ENCODE measurements at regions not wholly inside any gene's neighbourhood (a gene's known extent, or its start where the extent isn't known, plus 50 kb on each side); places are given as distances from the start of the nearest gene placed in this dataset.

DNA sequence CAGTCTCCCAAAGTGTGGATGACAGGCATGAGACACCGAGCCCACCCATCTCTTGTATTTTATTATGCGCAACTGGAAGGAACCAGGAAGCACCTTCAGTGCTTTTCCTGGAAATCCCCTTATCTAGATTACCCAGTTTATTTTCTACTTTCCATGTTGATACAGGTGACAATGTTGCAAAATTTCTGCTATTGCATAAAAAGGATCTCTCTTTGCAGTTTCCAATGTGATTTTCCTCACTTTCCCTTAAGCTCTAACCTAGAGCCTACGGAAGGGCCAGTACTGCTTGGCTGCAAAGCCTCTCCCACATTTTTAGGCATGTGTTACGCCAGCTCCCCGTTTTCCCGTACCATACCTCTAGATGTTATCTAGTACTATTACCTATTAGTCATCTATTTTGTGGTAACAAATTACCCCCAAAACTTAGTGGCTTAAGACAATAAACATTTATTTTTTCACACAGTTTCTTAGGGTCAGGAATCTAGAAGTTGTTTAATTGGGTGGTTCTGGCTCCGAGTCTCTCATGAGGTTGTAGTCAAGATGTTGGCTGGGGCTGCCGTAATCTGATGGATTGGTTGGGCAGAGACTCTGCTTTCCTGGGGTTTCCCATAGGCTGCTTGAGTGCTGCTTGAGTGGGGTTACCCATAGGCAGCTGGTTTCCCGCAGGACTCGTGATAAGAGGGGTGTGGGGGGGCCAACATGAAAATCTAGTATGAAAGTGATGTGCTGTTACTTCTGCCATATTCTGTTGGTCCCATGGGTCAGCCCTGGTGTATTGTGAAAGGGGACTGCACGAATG, 131.5 kb upstream of the HNRNPU start:
- Mint-ChIP-seq H3K36me3 (ENCODE audit: low read depth) (no peaks in the 10 kb centered on the region), H3K4me3 (no peak overlapping the region), H3K27ac (no peak overlapping the region), H3K27me3 (ENCODE audit: low read depth) (no peaks in the 10 kb centered on the region), H3K9me3 (no peaks in the 10 kb centered on the region), H3K4me1 (ENCODE audit: low read depth) (no peaks in the 10 kb centered on the region)

DNA sequence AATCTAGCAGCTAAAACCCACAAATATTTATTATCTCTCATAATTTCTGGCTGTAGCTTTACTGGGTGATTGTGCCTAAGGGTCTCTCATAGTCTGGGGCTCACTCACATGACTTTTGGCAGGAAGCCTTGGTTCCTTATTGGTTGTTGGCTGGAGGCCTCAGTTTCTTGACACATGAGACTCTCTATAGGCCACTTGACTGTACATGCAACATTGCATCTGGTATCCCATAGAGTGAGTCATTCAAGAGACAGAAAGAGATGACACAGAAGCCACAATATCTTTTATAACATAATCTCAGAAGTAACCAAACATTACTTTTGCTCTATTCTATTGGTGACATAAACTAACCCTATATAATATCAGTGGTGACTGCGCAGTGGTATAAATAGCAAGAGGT, 128.5 kb upstream of the HNRNPU start:
- Mint-ChIP-seq H3K4me1 (ENCODE audit: low read depth) (no peaks in the 10 kb centered on the region), H3K27ac (no peak overlapping the region), H3K36me3 (ENCODE audit: low read depth) (no peaks in the 10 kb centered on the region), H3K9me3 (no peaks in the 10 kb centered on the region), H3K4me3 (no peak overlapping the region), H3K27me3 (ENCODE audit: low read depth) (no peaks in the 10 kb centered on the region)

DNA sequence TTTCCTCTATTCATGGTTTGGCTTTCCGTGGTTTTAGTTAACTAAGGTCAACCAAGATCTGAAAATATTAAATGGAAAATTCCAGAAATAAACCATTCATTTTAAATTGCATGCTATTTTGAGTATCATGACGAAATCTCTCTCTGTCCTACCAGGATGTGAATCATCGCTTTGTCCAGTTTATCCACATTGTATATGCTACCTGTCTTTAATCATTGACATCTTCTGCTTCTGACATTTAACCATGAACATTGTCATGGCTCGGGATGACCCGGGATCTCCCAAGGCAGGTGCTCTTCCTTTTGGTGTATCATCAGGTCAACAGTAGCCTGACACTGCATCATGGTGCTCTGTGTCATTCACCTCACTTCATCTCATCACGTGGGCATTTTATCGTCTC, 125.5 kb upstream of the HNRNPU start:
- no peaks in the 10 kb centered on the region for H3K4me1 Mint-ChIP-seq (ENCODE audit: low read depth)
- H3K4me3 Mint-ChIP-seq = no peak overlapping the region
- no peak overlapping the region for H3K27ac Mint-ChIP-seq
- peaks cover 7% of the 10 kb centered on the region for H3K27me3 Mint-ChIP-seq (ENCODE audit: low read depth)
- no peaks in the 10 kb centered on the region for H3K9me3 Mint-ChIP-seq
- H3K36me3 Mint-ChIP-seq (ENCODE audit: low read depth) = no peaks in the 10 kb centered on the region

DNA sequence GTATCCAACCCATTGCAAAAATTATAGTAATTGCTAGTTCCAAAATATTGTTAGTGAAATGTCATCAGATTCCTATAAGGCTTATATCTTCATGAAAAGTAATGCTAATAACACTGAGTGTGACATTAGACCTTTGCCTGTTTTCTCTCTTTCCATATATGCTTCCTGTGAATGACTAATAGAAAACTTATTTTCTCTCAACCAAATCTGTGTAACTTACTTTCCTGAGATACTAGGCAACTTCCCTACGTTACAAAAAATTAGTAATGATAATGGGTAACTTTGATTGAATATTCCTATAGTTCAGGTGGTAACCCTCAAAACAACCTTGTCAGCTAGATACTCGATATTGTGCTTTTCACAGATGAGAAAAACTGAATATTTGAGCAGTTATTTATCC, 124.2 kb upstream of the HNRNPU start:
- Mint-ChIP-seq H3K27ac (no peak overlapping the region), H3K36me3 (ENCODE audit: low read depth) (no peaks in the 10 kb centered on the region), H3K9me3 (no peaks in the 10 kb centered on the region), H3K4me1 (ENCODE audit: low read depth) (no peaks in the 10 kb centered on the region), H3K27me3 (ENCODE audit: low read depth) (peaks cover 7% of the 10 kb centered on the region), H3K4me3 (no peak overlapping the region)

DNA sequence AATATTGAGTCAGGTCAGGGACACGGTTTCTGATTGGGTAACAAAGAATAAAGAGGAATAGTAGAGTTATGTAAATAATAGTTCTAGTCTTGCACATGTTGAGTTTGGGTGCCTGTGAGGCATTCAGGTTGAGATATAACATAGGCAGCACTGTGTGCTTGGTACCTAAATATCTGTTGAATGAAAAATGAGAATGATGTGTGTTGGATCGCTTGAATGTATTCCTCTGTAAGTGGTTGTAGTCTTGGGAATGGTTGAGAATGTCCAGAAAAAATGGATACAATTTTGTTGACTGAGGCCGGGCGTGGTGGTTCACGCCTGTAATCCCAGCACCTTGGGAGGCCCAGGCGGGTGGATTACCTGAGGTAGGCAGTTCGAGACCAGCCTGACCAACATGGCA, 116.3 kb upstream of the HNRNPU start:
- Mint-ChIP-seq H3K27ac (no peak overlapping the region), H3K9me3 (no peaks in the 10 kb centered on the region), H3K36me3 (ENCODE audit: low read depth) (no peaks in the 10 kb centered on the region), H3K27me3 (ENCODE audit: low read depth) (no peaks in the 10 kb centered on the region), H3K4me1 (ENCODE audit: low read depth) (no peaks in the 10 kb centered on the region), H3K4me3 (no peak overlapping the region)

DNA sequence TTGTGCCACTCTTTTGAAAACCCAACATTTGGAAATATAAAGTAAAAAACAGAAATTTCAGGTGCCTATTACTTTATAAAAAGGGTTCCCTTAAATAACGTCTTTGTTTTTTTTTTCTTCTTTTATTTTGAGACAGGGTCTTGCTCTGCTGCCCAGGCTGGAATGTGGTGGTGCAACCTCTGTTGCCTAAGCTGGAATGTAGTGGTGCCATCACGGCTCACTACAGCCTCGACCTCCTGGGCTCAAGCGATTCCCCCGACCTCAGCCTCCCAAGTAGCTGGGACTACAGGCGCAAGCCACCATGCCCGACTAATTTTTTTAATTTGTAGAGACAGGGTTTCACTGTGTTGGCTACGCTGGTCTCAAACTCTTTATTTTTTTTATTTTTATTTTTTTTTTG, 110.2 kb upstream of the HNRNPU start:
- no peak overlapping the region for H3K27ac Mint-ChIP-seq
- no peaks in the 10 kb centered on the region for H3K36me3 Mint-ChIP-seq (ENCODE audit: low read depth)
- peaks cover 8% of the 10 kb centered on the region for H3K4me1 Mint-ChIP-seq (ENCODE audit: low read depth)
- H3K9me3 Mint-ChIP-seq = no peaks in the 10 kb centered on the region
- H3K27me3 Mint-ChIP-seq (ENCODE audit: low read depth) = peaks cover 5% of the 10 kb centered on the region
- H3K4me3 Mint-ChIP-seq = no peak overlapping the region

DNA sequence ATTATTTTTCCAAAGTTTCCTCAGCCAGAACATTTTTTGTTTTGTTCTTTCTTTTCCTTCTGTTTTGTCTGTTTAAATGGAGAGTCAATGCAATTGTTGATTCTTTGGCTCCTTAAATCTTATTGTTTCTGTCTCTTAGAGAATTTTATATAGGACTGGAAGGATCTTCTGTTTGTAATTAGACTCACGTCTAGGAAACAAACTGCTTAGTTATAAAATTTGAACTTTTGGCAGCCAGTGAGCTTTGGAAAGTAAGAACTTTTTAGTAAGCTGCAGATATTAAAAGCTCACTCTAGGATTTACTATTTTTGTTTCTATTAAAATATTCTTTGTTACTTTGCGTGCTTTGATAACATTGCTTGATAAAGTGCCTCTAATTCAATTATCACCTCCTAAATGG, 109.8 kb upstream of the HNRNPU start:
- H3K36me3 Mint-ChIP-seq (ENCODE audit: low read depth) = no peaks in the 10 kb centered on the region
- no peak overlapping the region for H3K27ac Mint-ChIP-seq
- H3K9me3 Mint-ChIP-seq = no peaks in the 10 kb centered on the region
- H3K27me3 Mint-ChIP-seq (ENCODE audit: low read depth) = peaks cover 5% of the 10 kb centered on the region
- peaks cover 11% of the 10 kb centered on the region for H3K4me1 Mint-ChIP-seq (ENCODE audit: low read depth)
- no peak overlapping the region for H3K4me3 Mint-ChIP-seq

DNA sequence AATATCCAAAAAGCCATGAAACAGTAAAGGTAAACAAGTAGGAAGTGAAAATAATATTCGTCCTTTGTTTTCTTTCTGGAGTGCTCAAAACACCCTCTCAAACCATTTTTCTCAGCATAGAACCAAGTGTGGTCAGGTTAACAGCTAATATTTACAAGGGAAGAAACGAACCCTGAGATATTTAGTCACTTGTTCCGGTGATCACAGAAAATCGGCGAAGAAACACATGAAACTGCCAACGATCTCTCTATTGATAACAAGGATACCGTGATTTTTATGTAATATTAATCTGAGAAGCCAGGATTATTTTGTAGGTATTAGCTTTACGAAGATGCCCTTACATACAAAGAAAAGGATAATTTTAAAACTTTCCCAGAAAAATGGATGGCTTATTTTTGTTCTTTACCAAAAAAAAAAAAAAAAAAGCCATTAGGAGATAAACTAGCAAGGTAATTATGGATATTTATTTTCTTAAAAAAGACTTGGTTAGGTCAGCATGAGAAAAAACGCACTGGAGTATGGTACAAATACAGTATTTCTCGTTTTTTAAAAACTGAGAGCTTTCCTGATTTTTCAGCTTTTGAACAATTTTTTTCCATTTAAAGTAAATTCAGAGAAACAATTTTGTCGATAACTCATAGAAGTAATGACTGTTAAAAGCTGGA, 107.3 kb upstream of the HNRNPU start:
- no peaks in the 10 kb centered on the region for H3K36me3 Mint-ChIP-seq (ENCODE audit: low read depth)
- peaks cover 5% of the 10 kb centered on the region for H3K27me3 Mint-ChIP-seq (ENCODE audit: low read depth)
- peak overlapping the region; percentile 91 for H3K4me3 Mint-ChIP-seq
- peaks cover 11% of the 10 kb centered on the region for H3K4me1 Mint-ChIP-seq (ENCODE audit: low read depth)
- no peaks in the 10 kb centered on the region for H3K9me3 Mint-ChIP-seq
- H3K27ac Mint-ChIP-seq = peak overlapping the region; percentile 99

DNA sequence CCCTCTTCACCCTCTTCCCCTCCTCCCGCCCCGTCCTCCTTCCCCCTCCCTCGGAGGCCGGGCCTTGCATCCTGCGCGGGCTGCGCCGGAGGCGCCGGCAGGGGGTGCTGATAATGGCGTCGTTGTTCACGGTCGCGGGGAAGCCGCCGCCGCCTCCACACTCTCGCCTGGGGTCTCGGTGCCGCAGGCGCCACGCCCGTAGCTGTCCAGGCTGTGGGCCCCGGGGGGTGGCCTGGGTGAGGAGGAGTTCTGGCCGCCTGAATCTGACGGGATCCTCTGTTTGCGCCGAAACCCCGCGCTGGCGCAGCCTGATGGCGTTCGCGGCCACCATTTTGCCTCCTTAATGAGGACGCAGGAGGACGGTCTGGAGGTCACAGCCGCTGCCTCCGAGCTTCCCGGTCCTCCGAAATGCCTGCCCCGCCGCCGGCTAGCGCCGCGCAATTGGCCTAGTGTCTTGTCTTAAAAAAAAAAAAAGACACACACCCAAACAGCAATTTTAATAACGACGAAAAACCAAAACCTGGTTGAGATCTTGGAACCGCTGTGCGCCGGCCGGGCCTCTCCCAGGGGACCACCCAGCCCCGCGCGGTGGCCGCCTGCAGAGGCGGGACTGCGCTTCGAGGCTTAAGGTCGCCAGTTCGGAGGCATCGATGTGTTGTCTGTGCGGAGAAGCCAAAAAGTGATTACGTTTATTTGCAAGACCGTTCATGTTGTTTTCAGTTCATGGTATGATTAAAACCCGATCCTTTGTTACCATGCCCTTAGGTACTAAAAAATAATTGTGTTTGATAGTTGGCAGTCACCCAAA, 106.6 kb upstream of the HNRNPU start:
- peaks cover 11% of the 10 kb centered on the region for H3K4me1 Mint-ChIP-seq (ENCODE audit: low read depth)
- H3K9me3 Mint-ChIP-seq = no peaks in the 10 kb centered on the region
- H3K27ac Mint-ChIP-seq = peak overlapping the region; percentile 99
- H3K27me3 Mint-ChIP-seq (ENCODE audit: low read depth) = peaks cover 5% of the 10 kb centered on the region
- no peaks in the 10 kb centered on the region for H3K36me3 Mint-ChIP-seq (ENCODE audit: low read depth)
- H3K4me3 Mint-ChIP-seq = peak overlapping the region; percentile 91

DNA sequence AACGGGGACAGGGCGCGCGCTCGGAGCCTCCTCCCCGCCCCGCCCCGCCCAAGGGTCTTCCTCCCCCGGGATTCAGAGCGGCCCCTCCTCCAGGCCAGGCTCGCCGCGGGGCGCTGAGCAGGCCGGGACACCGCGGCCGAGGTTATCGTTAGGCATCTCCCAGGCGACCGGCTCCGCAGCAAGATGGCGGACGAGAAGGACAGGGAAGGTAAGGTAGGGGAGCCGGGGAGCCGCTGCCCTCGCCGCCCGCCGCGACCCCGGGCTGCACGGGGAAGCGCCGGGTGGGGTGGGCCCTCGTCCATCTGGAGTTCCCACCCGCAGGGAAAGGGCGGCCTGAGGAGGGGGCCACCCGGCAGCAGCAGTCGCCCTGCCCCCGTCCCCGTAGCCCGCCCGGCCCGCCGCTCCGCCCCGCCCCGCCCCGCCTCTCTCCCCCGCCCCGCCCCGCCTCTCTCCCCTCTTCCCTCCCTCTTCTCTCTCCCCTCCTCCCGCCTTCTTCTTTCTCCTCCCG, 105.9 kb upstream of the HNRNPU start:
- Mint-ChIP-seq H3K4me1 (ENCODE audit: low read depth) (peaks cover 11% of the 10 kb centered on the region), H3K27ac (peak overlapping the region; percentile 99), H3K36me3 (ENCODE audit: low read depth) (no peaks in the 10 kb centered on the region), H3K27me3 (ENCODE audit: low read depth) (peaks cover 5% of the 10 kb centered on the region), H3K9me3 (no peaks in the 10 kb centered on the region), H3K4me3 (peak overlapping the region; percentile 96)

DNA sequence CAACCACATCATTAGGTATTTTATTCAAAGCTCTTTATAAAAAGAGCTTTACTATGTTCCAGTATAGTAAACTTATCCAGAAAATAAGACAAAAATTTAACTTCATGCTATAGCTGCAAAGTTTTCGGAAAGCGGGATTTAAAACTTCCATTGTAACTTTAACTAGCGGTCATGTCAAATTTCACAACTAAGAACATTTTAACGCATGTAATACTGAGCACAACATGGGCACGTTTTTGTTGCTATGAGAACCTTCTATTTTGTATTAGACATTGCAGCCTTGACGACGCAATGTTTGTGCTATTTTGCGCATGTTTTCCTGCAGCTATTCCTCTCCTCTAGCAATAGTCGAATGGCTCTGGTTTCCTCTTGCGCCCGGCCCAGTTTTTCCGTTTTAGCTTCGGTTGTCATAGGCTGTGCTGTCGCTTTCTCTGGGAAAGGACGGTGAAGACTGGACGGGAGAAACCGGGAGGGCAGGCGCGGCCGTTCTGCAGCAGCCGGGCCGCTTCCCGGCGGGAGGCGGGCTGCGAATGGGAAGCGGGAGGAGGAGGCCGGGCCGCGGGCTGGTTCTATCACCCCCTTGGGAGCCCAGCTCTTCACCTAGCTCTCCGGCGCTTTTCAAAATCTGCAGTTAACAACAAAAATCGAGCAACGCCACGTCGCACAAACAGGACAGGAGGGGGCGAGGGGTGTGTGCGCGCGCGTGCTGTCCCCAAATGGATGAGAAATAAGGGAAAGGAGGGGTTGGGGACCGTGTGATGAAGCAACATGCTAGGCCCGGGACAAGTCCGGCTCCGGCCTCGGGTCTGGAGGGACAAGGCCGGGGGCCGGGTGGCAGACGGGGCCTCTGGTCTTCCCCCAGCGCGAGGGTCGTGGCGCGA, 105.3 kb upstream of the HNRNPU start:
- Mint-ChIP-seq H3K27ac (peak overlapping the region; percentile 99), H3K36me3 (ENCODE audit: low read depth) (no peaks in the 10 kb centered on the region)

DNA sequence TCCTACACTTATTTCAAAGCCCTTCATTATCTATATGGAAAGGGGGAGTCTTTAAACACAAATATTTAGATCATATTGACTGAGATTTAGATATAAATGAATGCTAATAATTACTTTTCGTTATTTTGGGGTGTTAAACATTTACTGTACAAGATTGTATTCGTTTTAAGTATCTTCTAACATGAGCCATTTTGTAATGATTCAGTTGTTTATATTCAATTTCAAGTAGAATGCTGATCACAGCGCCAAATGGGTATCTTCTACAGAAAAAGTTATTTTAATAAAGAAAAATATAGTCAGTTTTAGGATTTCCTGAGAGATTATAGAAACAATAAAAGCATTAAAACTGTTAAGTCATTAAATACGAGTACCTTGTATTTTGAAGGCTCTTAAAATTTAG, 104.5 kb upstream of the HNRNPU start:
- H3K4me3 Mint-ChIP-seq = no peak overlapping the region
- H3K36me3 Mint-ChIP-seq (ENCODE audit: low read depth) = no peaks in the 10 kb centered on the region
- peak overlapping the region; percentile 70 for H3K27ac Mint-ChIP-seq
- H3K4me1 Mint-ChIP-seq (ENCODE audit: low read depth) = peaks cover 17% of the 10 kb centered on the region
- no peaks in the 10 kb centered on the region for H3K9me3 Mint-ChIP-seq
- peaks cover 5% of the 10 kb centered on the region for H3K27me3 Mint-ChIP-seq (ENCODE audit: low read depth)

More for the DNA sequence above, 105.3 kb upstream of the HNRNPU start:
- Mint-ChIP-seq H3K27me3 (ENCODE audit: low read depth) (peaks cover 5% of the 10 kb centered on the region), H3K9me3 (no peaks in the 10 kb centered on the region), H3K4me3 (peak overlapping the region; percentile 96), H3K4me1 (ENCODE audit: low read depth) (peaks cover 11% of the 10 kb centered on the region)

DNA sequence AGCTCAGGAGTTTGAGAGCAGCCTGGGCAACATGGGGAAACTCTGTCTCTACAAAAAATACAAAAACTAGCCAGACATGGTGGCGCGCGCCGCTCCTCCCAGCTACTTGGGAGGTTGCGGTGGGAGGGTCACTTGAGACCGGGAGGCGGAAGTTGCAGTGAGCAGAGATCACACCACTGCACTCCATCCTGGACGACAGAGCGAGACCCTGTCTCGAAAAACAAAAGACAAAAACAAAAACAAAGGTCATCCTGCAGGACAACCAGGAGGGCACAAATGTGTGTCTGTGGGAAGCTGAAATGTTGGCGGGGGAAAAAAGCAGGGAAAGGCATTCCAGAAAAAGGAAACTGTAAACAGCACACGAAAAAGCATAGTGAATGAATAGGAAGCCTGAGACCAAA, 104.1 kb upstream of the HNRNPU start:
- Mint-ChIP-seq H3K27ac (no peak overlapping the region), H3K27me3 (ENCODE audit: low read depth) (peaks cover 3% of the 10 kb centered on the region), H3K4me3 (peak overlapping the region; percentile 27), H3K36me3 (ENCODE audit: low read depth) (no peaks in the 10 kb centered on the region), H3K9me3 (no peaks in the 10 kb centered on the region), H3K4me1 (ENCODE audit: low read depth) (peaks cover 21% of the 10 kb centered on the region)

DNA sequence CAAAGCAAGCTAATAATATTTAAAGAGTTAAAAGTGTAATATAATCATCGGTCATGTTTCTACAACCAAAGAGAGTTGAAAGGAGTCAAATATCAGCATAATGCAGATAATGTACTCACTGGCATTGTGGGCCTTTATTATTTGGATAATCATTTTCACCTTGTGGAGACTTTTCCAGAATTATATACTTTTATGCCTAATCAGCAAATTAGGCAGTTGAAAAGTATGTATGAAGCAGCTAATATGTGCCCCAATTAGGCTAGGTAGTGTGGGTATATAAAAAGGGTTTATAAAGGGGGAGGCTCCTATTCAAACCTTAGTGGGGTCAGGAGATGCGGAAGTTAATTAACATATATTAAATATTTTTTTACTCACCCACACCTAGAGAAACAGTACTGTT, 102.8 kb upstream of the HNRNPU start:
- Mint-ChIP-seq H3K4me3 (no peak overlapping the region), H3K4me1 (ENCODE audit: low read depth) (peaks cover 19% of the 10 kb centered on the region), H3K27ac (no peak overlapping the region)

More for the DNA sequence above, 102.8 kb upstream of the HNRNPU start:
- Mint-ChIP-seq H3K27me3 (ENCODE audit: low read depth) (no peaks in the 10 kb centered on the region), H3K9me3 (no peaks in the 10 kb centered on the region), H3K36me3 (ENCODE audit: low read depth) (no peaks in the 10 kb centered on the region)
